ENCODE measurements at regions not wholly inside any gene's neighbourhood (a gene's known extent, or its start where the extent isn't known, plus 50 kb on each side); places are given as distances from the start of the nearest gene placed in this dataset.
"Not testable (repeated sequence)": the region's sequence is repeated elsewhere in the genome, so short reads cannot be mapped to it uniquely, and the experiment has no call there.

- TF ChIP-seq, protein P1, sequence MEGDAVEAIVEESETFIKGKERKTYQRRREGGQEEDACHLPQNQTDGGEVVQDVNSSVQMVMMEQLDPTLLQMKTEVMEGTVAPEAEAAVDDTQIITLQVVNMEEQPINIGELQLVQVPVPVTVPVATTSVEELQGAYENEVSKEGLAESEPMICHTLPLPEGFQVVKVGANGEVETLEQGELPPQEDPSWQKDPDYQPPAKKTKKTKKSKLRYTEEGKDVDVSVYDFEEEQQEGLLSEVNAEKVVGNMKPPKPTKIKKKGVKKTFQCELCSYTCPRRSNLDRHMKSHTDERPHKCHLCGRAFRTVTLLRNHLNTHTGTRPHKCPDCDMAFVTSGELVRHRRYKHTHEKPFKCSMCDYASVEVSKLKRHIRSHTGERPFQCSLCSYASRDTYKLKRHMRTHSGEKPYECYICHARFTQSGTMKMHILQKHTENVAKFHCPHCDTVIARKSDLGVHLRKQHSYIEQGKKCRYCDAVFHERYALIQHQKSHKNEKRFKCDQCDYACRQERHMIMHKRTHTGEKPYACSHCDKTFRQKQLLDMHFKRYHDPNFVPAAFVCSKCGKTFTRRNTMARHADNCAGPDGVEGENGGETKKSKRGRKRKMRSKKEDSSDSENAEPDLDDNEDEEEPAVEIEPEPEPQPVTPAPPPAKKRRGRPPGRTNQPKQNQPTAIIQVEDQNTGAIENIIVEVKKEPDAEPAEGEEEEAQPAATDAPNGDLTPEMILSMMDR (conservative IDR thresholded peaks at IDR 0.05) = no peak
- Mint-ChIP-seq H3K27ac (ENCODE audit: unreplicated experiment) (no peak overlapping the region), H3K27me3 (ENCODE audit: low read depth) (no peaks in the 10 kb centered on the region), H3K4me1 (peaks cover 10% of the 10 kb centered on the region), H3K36me3 (ENCODE audit: low read depth) (peaks cover 13% of the 10 kb centered on the region), H3K4me3 (no peak overlapping the region), H3K9me3 (peaks cover 19% of the 10 kb centered on the region)
- no peak for DNase-seq (ENCODE audit: low read depth, low spot score)
Measured at GRCh38 chr17:27370776-27371175, 76.9 kb downstream of the WSB1 start.

GRCh38 chr17:27373695-27374094 lies 79.8 kb downstream of the WSB1 start:
- H3K4me1 Mint-ChIP-seq; H3K27ac Mint-ChIP-seq (ENCODE audit: unreplicated experiment); DNase-seq (ENCODE audit: low read depth, low spot score); H3K4me3 Mint-ChIP-seq; H3K27me3 Mint-ChIP-seq (ENCODE audit: low read depth): not testable (repeated sequence)
- peaks cover 14% of the 10 kb centered on the region for H3K36me3 Mint-ChIP-seq (ENCODE audit: low read depth)
- peaks cover 19% of the 10 kb centered on the region for H3K9me3 Mint-ChIP-seq

- Mint-ChIP-seq H3K4me3 (no peak overlapping the region), H3K36me3 (ENCODE audit: low read depth) (peaks cover 9% of the 10 kb centered on the region), H3K9me3 (peaks cover 11% of the 10 kb centered on the region), H3K27me3 (ENCODE audit: low read depth) (no peaks in the 10 kb centered on the region), H3K27ac (ENCODE audit: unreplicated experiment) (no peak overlapping the region), H3K4me1 (peaks cover 25% of the 10 kb centered on the region)
- no peak for DNase-seq (ENCODE audit: low read depth, low spot score)
- TF ChIP-seq, protein P1 (conservative IDR thresholded peaks at IDR 0.05) = no peak
Measured at GRCh38 chr17:27376637-27377547, 79.4 kb upstream of the KSR1 start.

DNA sequence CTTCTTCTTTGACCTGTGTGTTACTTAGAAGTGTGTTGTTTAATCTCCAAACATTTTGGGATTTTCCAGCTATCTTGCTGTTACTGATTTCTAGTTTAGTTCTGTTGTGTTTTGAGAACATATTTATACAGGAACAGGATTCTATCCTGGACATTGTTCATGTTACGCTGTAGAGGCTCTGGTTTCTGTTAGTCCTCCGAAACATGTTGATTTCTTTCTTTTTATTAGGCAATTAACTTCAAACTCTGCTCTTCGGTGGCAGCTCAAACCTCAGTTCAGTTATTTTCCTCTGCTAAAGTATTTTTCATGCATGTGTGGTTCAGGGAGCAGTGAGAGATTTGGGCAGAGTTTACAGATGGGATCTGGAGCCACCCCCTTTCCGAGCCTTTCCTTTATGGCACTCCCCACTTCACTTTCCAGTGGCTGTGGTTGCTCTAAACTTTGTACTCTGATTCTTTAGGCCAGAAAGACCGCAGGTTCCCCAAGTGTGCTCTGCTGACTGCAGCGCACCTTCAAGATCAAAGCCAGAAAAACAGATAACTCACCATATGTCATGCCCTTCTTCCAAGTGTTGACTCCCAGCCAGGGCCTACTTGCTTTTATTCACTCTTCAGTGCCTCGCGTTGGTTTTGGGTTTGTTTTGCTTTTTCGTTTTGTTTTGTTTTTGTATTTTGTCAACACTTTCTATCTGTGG lies 77.6 kb upstream of the KSR1 start:
- TF ChIP-seq, protein P1 (conservative IDR thresholded peaks at IDR 0.05) = no peak
- H3K9me3 Mint-ChIP-seq = peaks cover 5% of the 10 kb centered on the region
- DNase-seq (ENCODE audit: low read depth, low spot score) = no peak

DNA sequence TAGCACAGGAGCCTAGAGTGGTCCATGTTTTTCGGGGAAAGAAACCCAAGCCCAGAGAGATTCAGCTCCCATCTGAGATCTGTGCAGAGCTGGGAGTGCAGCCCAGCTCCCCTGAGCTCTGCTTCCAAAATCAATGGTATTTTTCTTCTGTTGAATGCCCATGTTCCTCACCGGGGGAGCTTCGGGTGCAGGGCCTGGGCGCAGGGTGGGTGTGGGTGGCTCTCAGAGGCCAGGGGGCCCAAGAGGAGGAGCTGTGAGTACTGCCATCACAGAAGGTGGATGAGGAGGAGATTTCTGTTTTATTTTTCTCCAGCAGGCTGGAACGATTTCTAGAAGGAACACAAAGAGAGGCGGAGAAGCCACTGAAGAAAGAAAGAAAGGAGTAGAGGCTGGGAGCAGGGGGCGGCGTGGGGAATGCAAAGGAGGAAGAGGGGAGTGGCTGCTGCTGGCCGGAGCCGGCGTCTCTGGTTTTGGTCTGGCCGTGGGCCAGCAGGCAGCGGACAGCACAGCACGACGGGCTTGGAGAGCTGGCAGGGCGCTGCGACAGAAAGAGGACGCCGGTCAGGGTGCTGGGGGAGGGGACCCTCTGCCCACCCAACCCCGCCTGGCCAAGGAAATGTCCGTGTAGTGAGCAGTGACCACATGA lies 76.2 kb upstream of the KSR1 start:
- H3K36me3 Mint-ChIP-seq (ENCODE audit: low read depth) = peaks cover 4% of the 10 kb centered on the region
- peaks cover 25% of the 10 kb centered on the region for H3K4me1 Mint-ChIP-seq
- H3K9me3 Mint-ChIP-seq = peaks cover 2% of the 10 kb centered on the region
- peak; percentile 35 for DNase-seq (ENCODE audit: low read depth, low spot score)
- peak overlapping the region; percentile 24 for H3K4me3 Mint-ChIP-seq
- no peaks in the 10 kb centered on the region for H3K27me3 Mint-ChIP-seq (ENCODE audit: low read depth)
- peak overlapping the region; percentile 97 for H3K27ac Mint-ChIP-seq (ENCODE audit: unreplicated experiment)
- TF ChIP-seq, protein P1 (conservative IDR thresholded peaks at IDR 0.05) = no peak

More for the DNA sequence above, 77.6 kb upstream of the KSR1 start:
- Mint-ChIP-seq H3K4me3 (no peak overlapping the region), H3K27ac (ENCODE audit: unreplicated experiment) (no peak overlapping the region), H3K36me3 (ENCODE audit: low read depth) (peaks cover 7% of the 10 kb centered on the region), H3K4me1 (peaks cover 25% of the 10 kb centered on the region), H3K27me3 (ENCODE audit: low read depth) (no peaks in the 10 kb centered on the region)
